H9 (cell line): ENCODE measurements at regions not wholly inside any gene's neighbourhood (a gene's known extent, or its start where the extent isn't known, plus 50 kb on each side); places are given as distances from the start of the nearest gene placed in this dataset.

Source experiments
- DNase-seq: peaks from one replicate; pipeline ENCODE4 v3.0.0-alpha.2; 2017
- H2AFZ ChIP-seq: one replicate; pipeline ENCODE4 v1.6.1; 2013; ENCODE audit warnings: mild to moderate bottlenecking, low read length, control low read depth, moderate library complexity
- H2AK5ac ChIP-seq: 2 replicates; pipeline ENCODE4 v1.6.1; 2013; ENCODE audit warnings: low read length, control low read depth, mixed read lengths; ENCODE audit not compliant: insufficient read length
- H2BK120ac ChIP-seq: one replicate; pipeline ENCODE4 v1.6.1; 2013; ENCODE audit warnings: low read depth, mild to moderate bottlenecking, low read length, control low read depth, inconsistent platforms; ENCODE audit not compliant: poor library complexity, severe bottlenecking
- H2BK12ac ChIP-seq: 2 replicates; pipeline ENCODE4 v1.6.1; 2013; ENCODE audit warnings: low read length, control low read depth, mixed read lengths, low read depth; ENCODE audit not compliant: insufficient read length
- H2BK15ac ChIP-seq: 2 replicates; pipeline ENCODE4 v1.6.1; 2013; ENCODE audit warnings: low read depth, low read length, control low read depth
- H2BK20ac ChIP-seq: one replicate; pipeline ENCODE4 v1.6.1; 2013; ENCODE audit warnings: low read depth, mild to moderate bottlenecking, low read length, control low read depth, inconsistent platforms; ENCODE audit not compliant: poor library complexity, severe bottlenecking
- H2BK5ac ChIP-seq: 2 replicates; pipeline ENCODE4 v1.6.1; 2013; ENCODE audit warnings: low read length, control low read depth, mixed read lengths; ENCODE audit not compliant: insufficient read length
- H3K14ac ChIP-seq: 2 replicates; pipeline ENCODE4 v1.6.1; 2013; ENCODE audit warnings: low read length, control low read depth; ENCODE audit not compliant: insufficient read depth
- H3K18ac ChIP-seq: 2 replicates; pipeline ENCODE4 v1.6.1; 2013; ENCODE audit warnings: low read depth, mild to moderate bottlenecking, mixed read lengths, low read length, control low read depth; ENCODE audit not compliant: insufficient read length
- H3K23ac ChIP-seq: 2 replicates; pipeline ENCODE4 v1.6.1; 2013; ENCODE audit warnings: low read length, control low read depth, mixed read lengths, low read depth; ENCODE audit not compliant: insufficient read length
- H3K23me2 ChIP-seq: 2 replicates; pipeline ENCODE4 v1.6.1; 2013; ENCODE audit warnings: low read depth, mild to moderate bottlenecking, mixed read lengths, low read length, control low read depth; ENCODE audit not compliant: insufficient read length, poor library complexity, severe bottlenecking
- H3K27ac ChIP-seq: 2 replicates; pipeline ENCODE4 v1.5.1; 2013; ENCODE audit warnings: low read length, control low read depth, mixed read lengths, low read depth; ENCODE audit not compliant: insufficient read length
- H3K27me3 ChIP-seq: 2 replicates; pipeline ENCODE4 v1.6.1; 2013; ENCODE audit warnings: low read length, control low read depth, inconsistent platforms; ENCODE audit not compliant: insufficient read depth
- H3K4ac ChIP-seq: 2 replicates; pipeline ENCODE4 v1.6.1; 2013; ENCODE audit warnings: low read depth, mild to moderate bottlenecking, control low read depth, inconsistent platforms, low read length, moderate library complexity
- H3K4me1 ChIP-seq: 2 replicates; pipeline ENCODE4 v1.6.1; 2013; ENCODE audit warnings: low read length, control low read depth, inconsistent platforms; ENCODE audit not compliant: insufficient read depth
- H3K4me2 ChIP-seq: 2 replicates; pipeline ENCODE4 v1.6.1; 2013; ENCODE audit warnings: low read length, control low read depth, mixed read lengths; ENCODE audit not compliant: insufficient read length, insufficient read depth
- H3K56ac ChIP-seq: 2 replicates; pipeline ENCODE4 v1.6.1; 2013; ENCODE audit warnings: low read depth, mild to moderate bottlenecking, mixed read lengths, low read length, control low read depth; ENCODE audit not compliant: insufficient read length
- H3K79me1 ChIP-seq: 2 replicates; pipeline ENCODE4 v1.6.1; 2013; ENCODE audit warnings: low read depth, mild to moderate bottlenecking, moderate library complexity, low read length, control low read depth, inconsistent platforms; ENCODE audit not compliant: insufficient read depth, poor library complexity, severe bottlenecking
- H3K79me2 ChIP-seq: 2 replicates; pipeline ENCODE4 v1.6.1; 2013; ENCODE audit warnings: low read length, control low read depth, inconsistent platforms; ENCODE audit not compliant: insufficient read depth
- H3K9ac ChIP-seq: 2 replicates; pipeline ENCODE4 v1.6.1; 2013; ENCODE audit warnings: low read length, control low read depth, mixed read lengths; ENCODE audit not compliant: insufficient read length; ENCODE audit errors: extremely low read depth
- H3K9me3 ChIP-seq: one replicate; pipeline ENCODE4 v1.6.1; 2013; ENCODE audit warnings: low read depth, low read length, inconsistent platforms; ENCODE audit not compliant: control insufficient read depth
- H3T11ph ChIP-seq: one replicate; pipeline ENCODE4 v1.6.1; 2013; ENCODE audit warnings: mild to moderate bottlenecking, low read length, control low read depth, inconsistent platforms
- H4K20me1 ChIP-seq: one replicate; pipeline ENCODE4 v1.6.1; 2013; ENCODE audit not compliant: control insufficient read depth, insufficient read length, insufficient read depth
- H4K5ac ChIP-seq: 2 replicates; pipeline ENCODE4 v1.6.1; 2013; ENCODE audit warnings: low read depth, mild to moderate bottlenecking, mixed read lengths, low read length, control low read depth; ENCODE audit not compliant: insufficient read length
- H4K8ac ChIP-seq: replicated peaks from 2 replicates; pipeline ENCODE4 v1.6.1; 2013; ENCODE audit warnings: low read length, control low read depth, mixed read lengths, low read depth; ENCODE audit not compliant: insufficient read length
- H4K91ac ChIP-seq: 2 replicates; pipeline ENCODE4 v1.6.1; 2013; ENCODE audit warnings: low read depth, mild to moderate bottlenecking, moderate library complexity, mixed read lengths, low read length, control low read depth; ENCODE audit not compliant: insufficient read length
- H3K27ac Mint-ChIP-seq, 3 experiments: 2 replicates in 2 of 3; 3 replicates in 1 of 3; pipeline ENCODE4 v1.8.0; 2020 to 2021; ENCODE audit warnings: mixed read lengths in 3 of 3, mild to moderate bottlenecking in 1 of 3, moderate library complexity in 1 of 3
- H3K27me3 Mint-ChIP-seq: 2 replicates; pipeline ENCODE4 v1.8.0; 2021; ENCODE audit warnings: low read depth, mild to moderate bottlenecking, moderate library complexity, mixed read lengths
- H3K36me3 Mint-ChIP-seq, 3 experiments: 2 replicates in 2 of 3; 3 replicates in 1 of 3; pipeline ENCODE4 v1.8.0; 2020 to 2021; ENCODE audit warnings: low read depth in 3 of 3, mixed read lengths in 3 of 3; ENCODE audit not compliant: insufficient read depth in 1 of 3
- H3K4me1 Mint-ChIP-seq, 2 experiments: 2 replicates each; pipeline ENCODE4 v1.8.0; 2020; ENCODE audit warnings: mixed read lengths in 2 of 2
- H3K4me3 Mint-ChIP-seq, 2 experiments: 2 replicates in 1 of 2; 3 replicates in 1 of 2; pipeline ENCODE4 v1.8.0; 2020 to 2021; ENCODE audit warnings: mild to moderate bottlenecking in 2 of 2, mixed read lengths in 2 of 2, moderate library complexity in 1 of 2
- H3K9me3 Mint-ChIP-seq, 2 experiments: 2 replicates in 1 of 2; 3 replicates in 1 of 2; pipeline ENCODE4 v1.8.0; 2020; ENCODE audit warnings: mild to moderate bottlenecking in 2 of 2, mixed read lengths in 2 of 2, moderate library complexity in 1 of 2
- CTCF ChIP-seq: fragments of 200-600 bp; sonication (generic); conservative IDR thresholded peaks from 3 replicates; pipeline ENCODE4 v1.8.0; 2021; ENCODE audit warnings: antibody characterized with exemption, mild to moderate bottlenecking
- WGBS: extraction: QIAGEN DNeasy Blood & Tissue Kit; methylation state at CpG from one replicate; pipeline ENCODE4 v1.1.7; 2013; ENCODE audit warnings: missing lambda C conversion rate, low lambda C conversion rate, mixed read lengths; ENCODE audit not compliant: insufficient read length; ENCODE audit errors: extremely low coverage; 5-methylcytosine and 5-hydroxymethylcytosine counted together

GRCh38 chr13:68616600-68617222, 1386.6 kb upstream of the PCDH9 start:
- no peak for DNase-seq
- Histone ChIP-seq H3K4me1 (no peaks in the 10 kb centered on the region), H2AFZ (no peak overlapping the region), H3K79me2 (no peaks in the 10 kb centered on the region), H3K23me2 (no peaks in the 10 kb centered on the region), H4K8ac (no peak overlapping the region), H2BK5ac (no peak overlapping the region), H2BK12ac (no peak overlapping the region), H2BK120ac (no peak overlapping the region), H3K27me3 (no peaks in the 10 kb centered on the region), H2BK20ac (no peak overlapping the region), H3K23ac (no peak overlapping the region), H2AK5ac (no peak overlapping the region), H3K27ac (no peak overlapping the region), H4K91ac (no peak overlapping the region), H4K20me1 (no peaks in the 10 kb centered on the region), H2BK15ac (no peak overlapping the region), H3K14ac (no peak overlapping the region), H4K5ac (no peak overlapping the region), H3K4ac (no peak overlapping the region), H3K4me2 (no peak overlapping the region), H3K9ac (no peak overlapping the region), H3K79me1 (no peaks in the 10 kb centered on the region), H3T11ph (no peak overlapping the region), H3K18ac (no peak overlapping the region), H3K9me3 (no peaks in the 10 kb centered on the region), H3K56ac (no peak overlapping the region)
- Mint-ChIP-seq H3K27ac (no peak overlapping the region), H3K4me3 (no peak overlapping the region), H3K4me1 (no peaks in the 10 kb centered on the region), H3K27me3 (no peaks in the 10 kb centered on the region), H3K9me3 (peaks cover 11 to 12% of the 10 kb centered on the region in 2 experiments; a peak in 4 of 5 replicates), H3K36me3 (peaks cover 0 to 18% (median 4%) of the 10 kb centered on the region in 3 experiments; a peak in 3 of 7 replicates)
- no CpG with 5 or more reads among the region's 10 CpGs for WGBS
- TF ChIP-seq CTCF = no peak
